ENCODE measurements at regions not wholly inside any gene's neighbourhood (a gene's known extent, or its start where the extent isn't known, plus 50 kb on each side); places are given as distances from the start of the nearest gene placed in this dataset.

DNA sequence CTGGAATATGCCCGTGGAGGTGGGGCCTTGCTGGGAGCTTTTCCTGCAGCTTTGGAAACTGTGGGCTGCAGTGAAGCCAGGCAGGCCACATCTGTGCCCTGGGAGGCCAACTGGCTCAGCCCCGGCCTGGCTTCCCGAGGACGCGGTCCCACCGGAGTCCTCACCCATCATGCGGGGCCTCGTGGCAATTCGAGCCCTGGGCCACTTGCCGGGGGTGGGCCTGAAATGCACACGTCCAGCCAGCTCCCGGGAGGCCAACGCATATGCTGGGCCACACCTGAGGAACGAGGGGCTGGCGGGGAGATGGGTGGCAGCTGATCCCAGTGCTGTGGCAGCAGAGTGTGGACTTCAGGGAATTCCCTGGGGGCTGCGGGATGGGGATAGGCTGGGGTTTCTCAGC is 172.4 kb upstream of the GSE1 start:
- H3K4me3 ChIP-seq (ENCODE audit: low read length), result no peak overlapping the region
- no peak overlapping the region for H2AFZ ChIP-seq (ENCODE audit: low read depth, low read length)
- H3K27ac ChIP-seq (ENCODE audit: low read length), result no peak overlapping the region
- H3K9me3 ChIP-seq (ENCODE audit: low read length), result no peaks in the 10 kb centered on the region
- H3F3A ChIP-seq (ENCODE audit: insufficient read depth, low read length, poor library complexity, severe bottlenecking), result no peaks in the 10 kb centered on the region
- no peaks in the 10 kb centered on the region for H3K9me2 ChIP-seq (ENCODE audit: insufficient read depth, low read length)
- H3K79me2 ChIP-seq (replicated peaks; ENCODE audit: insufficient read depth, low read length), result no peaks in the 10 kb centered on the region
- TF ChIP-seq MXI1 (conservative IDR thresholded peaks at IDR 0.05; ENCODE audit: poor library complexity, severe bottlenecking) (no peak), EP300 (conservative IDR thresholded peaks at IDR 0.05; ENCODE audit: poor library complexity, severe bottlenecking) (no peak), TAF1 (IDR thresholded peaks at IDR 0.05; ENCODE audit: low read depth) (no peak), POLR2AphosphoS5 (IDR thresholded peaks at IDR 0.05) (no peak), EZH2 (IDR thresholded peaks at IDR 0.05; ENCODE audit: borderline replicate concordance, insufficient read depth, low read length, poor library complexity, severe bottlenecking) (no peak), RAD21 (conservative IDR thresholded peaks at IDR 0.05) (no peak), SMC3 (conservative IDR thresholded peaks at IDR 0.05; ENCODE audit: poor library complexity) (no peak)
- TF ChIP-seq, protein P1, sequence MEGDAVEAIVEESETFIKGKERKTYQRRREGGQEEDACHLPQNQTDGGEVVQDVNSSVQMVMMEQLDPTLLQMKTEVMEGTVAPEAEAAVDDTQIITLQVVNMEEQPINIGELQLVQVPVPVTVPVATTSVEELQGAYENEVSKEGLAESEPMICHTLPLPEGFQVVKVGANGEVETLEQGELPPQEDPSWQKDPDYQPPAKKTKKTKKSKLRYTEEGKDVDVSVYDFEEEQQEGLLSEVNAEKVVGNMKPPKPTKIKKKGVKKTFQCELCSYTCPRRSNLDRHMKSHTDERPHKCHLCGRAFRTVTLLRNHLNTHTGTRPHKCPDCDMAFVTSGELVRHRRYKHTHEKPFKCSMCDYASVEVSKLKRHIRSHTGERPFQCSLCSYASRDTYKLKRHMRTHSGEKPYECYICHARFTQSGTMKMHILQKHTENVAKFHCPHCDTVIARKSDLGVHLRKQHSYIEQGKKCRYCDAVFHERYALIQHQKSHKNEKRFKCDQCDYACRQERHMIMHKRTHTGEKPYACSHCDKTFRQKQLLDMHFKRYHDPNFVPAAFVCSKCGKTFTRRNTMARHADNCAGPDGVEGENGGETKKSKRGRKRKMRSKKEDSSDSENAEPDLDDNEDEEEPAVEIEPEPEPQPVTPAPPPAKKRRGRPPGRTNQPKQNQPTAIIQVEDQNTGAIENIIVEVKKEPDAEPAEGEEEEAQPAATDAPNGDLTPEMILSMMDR (IDR thresholded peaks at IDR 0.05; ENCODE audit: poor library complexity, severe bottlenecking), result no peak
- TF ChIP-seq, protein P2, sequence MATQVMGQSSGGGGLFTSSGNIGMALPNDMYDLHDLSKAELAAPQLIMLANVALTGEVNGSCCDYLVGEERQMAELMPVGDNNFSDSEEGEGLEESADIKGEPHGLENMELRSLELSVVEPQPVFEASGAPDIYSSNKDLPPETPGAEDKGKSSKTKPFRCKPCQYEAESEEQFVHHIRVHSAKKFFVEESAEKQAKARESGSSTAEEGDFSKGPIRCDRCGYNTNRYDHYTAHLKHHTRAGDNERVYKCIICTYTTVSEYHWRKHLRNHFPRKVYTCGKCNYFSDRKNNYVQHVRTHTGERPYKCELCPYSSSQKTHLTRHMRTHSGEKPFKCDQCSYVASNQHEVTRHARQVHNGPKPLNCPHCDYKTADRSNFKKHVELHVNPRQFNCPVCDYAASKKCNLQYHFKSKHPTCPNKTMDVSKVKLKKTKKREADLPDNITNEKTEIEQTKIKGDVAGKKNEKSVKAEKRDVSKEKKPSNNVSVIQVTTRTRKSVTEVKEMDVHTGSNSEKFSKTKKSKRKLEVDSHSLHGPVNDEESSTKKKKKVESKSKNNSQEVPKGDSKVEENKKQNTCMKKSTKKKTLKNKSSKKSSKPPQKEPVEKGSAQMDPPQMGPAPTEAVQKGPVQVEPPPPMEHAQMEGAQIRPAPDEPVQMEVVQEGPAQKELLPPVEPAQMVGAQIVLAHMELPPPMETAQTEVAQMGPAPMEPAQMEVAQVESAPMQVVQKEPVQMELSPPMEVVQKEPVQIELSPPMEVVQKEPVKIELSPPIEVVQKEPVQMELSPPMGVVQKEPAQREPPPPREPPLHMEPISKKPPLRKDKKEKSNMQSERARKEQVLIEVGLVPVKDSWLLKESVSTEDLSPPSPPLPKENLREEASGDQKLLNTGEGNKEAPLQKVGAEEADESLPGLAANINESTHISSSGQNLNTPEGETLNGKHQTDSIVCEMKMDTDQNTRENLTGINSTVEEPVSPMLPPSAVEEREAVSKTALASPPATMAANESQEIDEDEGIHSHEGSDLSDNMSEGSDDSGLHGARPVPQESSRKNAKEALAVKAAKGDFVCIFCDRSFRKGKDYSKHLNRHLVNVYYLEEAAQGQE (IDR thresholded peaks at IDR 0.05; ENCODE audit: borderline replicate concordance), result no peak
- no peak overlapping the region for H3K4me2 ChIP-seq (ENCODE audit: low read length)
- no peaks in the 10 kb centered on the region for H4K20me1 ChIP-seq (ENCODE audit: insufficient read depth)
- no peak overlapping the region for H3K9ac ChIP-seq (ENCODE audit: low read length)
- no peaks in the 10 kb centered on the region for H3K27me3 ChIP-seq (ENCODE audit: insufficient read depth, low read depth, low read length)
- H3K36me3 ChIP-seq (ENCODE audit: insufficient read depth, low read length), result no peaks in the 10 kb centered on the region

DNA sequence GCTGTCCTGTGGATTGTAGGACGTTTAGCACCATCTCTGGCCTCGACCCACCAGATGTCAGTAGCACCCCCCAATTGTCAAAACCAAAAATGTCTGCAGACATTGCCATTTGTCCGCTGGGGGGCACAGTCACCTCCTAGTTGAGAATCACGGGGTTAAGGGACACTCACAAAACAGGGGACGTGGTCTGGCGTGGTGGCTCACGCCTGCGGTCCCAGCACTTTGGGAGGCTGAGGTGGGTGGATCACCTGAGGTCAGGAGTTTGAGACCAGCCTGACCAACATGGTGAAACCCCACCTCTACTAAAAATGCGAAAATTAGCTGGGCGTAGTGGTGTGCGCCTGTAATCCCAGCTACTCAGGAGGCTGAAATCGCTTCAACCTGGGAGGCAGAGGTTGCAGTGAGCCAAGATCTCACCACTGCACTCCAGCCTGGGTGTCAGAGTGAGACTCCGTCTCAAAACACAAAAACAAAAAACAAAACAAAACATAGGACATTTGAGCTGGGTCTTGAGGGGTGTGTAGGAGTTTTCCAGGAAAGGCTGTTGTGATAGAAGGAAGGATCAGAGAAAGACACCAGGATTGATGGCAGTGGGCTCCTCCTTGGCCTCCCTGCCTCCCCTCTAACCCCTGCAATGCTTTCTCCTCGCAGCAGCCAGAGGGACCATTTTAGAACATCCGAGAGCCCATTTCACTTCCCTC is 171.8 kb upstream of the GSE1 start:
- Histone ChIP-seq H3F3A (ENCODE audit: insufficient read depth, low read length, poor library complexity, severe bottlenecking) (no peaks in the 10 kb centered on the region), H4K20me1 (ENCODE audit: insufficient read depth) (no peaks in the 10 kb centered on the region), H2AFZ (ENCODE audit: low read depth, low read length) (no peak overlapping the region), H3K9ac (ENCODE audit: low read length) (no peak overlapping the region), H3K4me2 (ENCODE audit: low read length) (no peak overlapping the region), H3K9me2 (ENCODE audit: insufficient read depth, low read length) (no peaks in the 10 kb centered on the region), H3K27ac (ENCODE audit: low read length) (no peak overlapping the region), H3K36me3 (ENCODE audit: insufficient read depth, low read length) (no peaks in the 10 kb centered on the region), H3K4me3 (ENCODE audit: low read length) (no peak overlapping the region), H3K27me3 (ENCODE audit: insufficient read depth, low read depth, low read length) (no peaks in the 10 kb centered on the region), H3K9me3 (ENCODE audit: low read length) (no peaks in the 10 kb centered on the region), H3K79me2 (replicated peaks; ENCODE audit: insufficient read depth, low read length) (no peaks in the 10 kb centered on the region)
- TF ChIP-seq POLR2AphosphoS5 (IDR thresholded peaks at IDR 0.05) (no peak), EZH2 (IDR thresholded peaks at IDR 0.05; ENCODE audit: borderline replicate concordance, insufficient read depth, low read length, poor library complexity, severe bottlenecking) (no peak), RAD21 (conservative IDR thresholded peaks at IDR 0.05) (no peak), SMC3 (conservative IDR thresholded peaks at IDR 0.05; ENCODE audit: poor library complexity) (no peak), TAF1 (IDR thresholded peaks at IDR 0.05; ENCODE audit: low read depth) (no peak)
- TF ChIP-seq, protein P1 (IDR thresholded peaks at IDR 0.05; ENCODE audit: poor library complexity, severe bottlenecking), result no peak
